H9 (cell line): ENCODE measurements at regions not wholly inside any gene's neighbourhood (a gene's known extent, or its start where the extent isn't known, plus 50 kb on each side); places are given as distances from the start of the nearest gene placed in this dataset.

ENCODE experiments used
- DNase-seq: peaks from one replicate; pipeline ENCODE4 v3.0.0-alpha.2; 2017
- H2AFZ ChIP-seq: one replicate; pipeline ENCODE4 v1.6.1; 2013; ENCODE audit warnings: mild to moderate bottlenecking, low read length, control low read depth, moderate library complexity
- H2AK5ac ChIP-seq: 2 replicates; pipeline ENCODE4 v1.6.1; 2013; ENCODE audit warnings: low read length, control low read depth, mixed read lengths; ENCODE audit not compliant: insufficient read length
- H2BK120ac ChIP-seq: one replicate; pipeline ENCODE4 v1.6.1; 2013; ENCODE audit warnings: low read depth, mild to moderate bottlenecking, low read length, control low read depth, inconsistent platforms; ENCODE audit not compliant: poor library complexity, severe bottlenecking
- H2BK12ac ChIP-seq: 2 replicates; pipeline ENCODE4 v1.6.1; 2013; ENCODE audit warnings: low read length, control low read depth, mixed read lengths, low read depth; ENCODE audit not compliant: insufficient read length
- H2BK15ac ChIP-seq: 2 replicates; pipeline ENCODE4 v1.6.1; 2013; ENCODE audit warnings: low read depth, low read length, control low read depth
- H2BK20ac ChIP-seq: one replicate; pipeline ENCODE4 v1.6.1; 2013; ENCODE audit warnings: low read depth, mild to moderate bottlenecking, low read length, control low read depth, inconsistent platforms; ENCODE audit not compliant: poor library complexity, severe bottlenecking
- H2BK5ac ChIP-seq: 2 replicates; pipeline ENCODE4 v1.6.1; 2013; ENCODE audit warnings: low read length, control low read depth, mixed read lengths; ENCODE audit not compliant: insufficient read length
- H3K14ac ChIP-seq: 2 replicates; pipeline ENCODE4 v1.6.1; 2013; ENCODE audit warnings: low read length, control low read depth; ENCODE audit not compliant: insufficient read depth
- H3K18ac ChIP-seq: 2 replicates; pipeline ENCODE4 v1.6.1; 2013; ENCODE audit warnings: low read depth, mild to moderate bottlenecking, mixed read lengths, low read length, control low read depth; ENCODE audit not compliant: insufficient read length
- H3K23ac ChIP-seq: 2 replicates; pipeline ENCODE4 v1.6.1; 2013; ENCODE audit warnings: low read length, control low read depth, mixed read lengths, low read depth; ENCODE audit not compliant: insufficient read length
- H3K23me2 ChIP-seq: 2 replicates; pipeline ENCODE4 v1.6.1; 2013; ENCODE audit warnings: low read depth, mild to moderate bottlenecking, mixed read lengths, low read length, control low read depth; ENCODE audit not compliant: insufficient read length, poor library complexity, severe bottlenecking
- H3K27ac ChIP-seq: 2 replicates; pipeline ENCODE4 v1.5.1; 2013; ENCODE audit warnings: low read length, control low read depth, mixed read lengths, low read depth; ENCODE audit not compliant: insufficient read length
- H3K27me3 ChIP-seq: 2 replicates; pipeline ENCODE4 v1.6.1; 2013; ENCODE audit warnings: low read length, control low read depth, inconsistent platforms; ENCODE audit not compliant: insufficient read depth
- H3K4ac ChIP-seq: 2 replicates; pipeline ENCODE4 v1.6.1; 2013; ENCODE audit warnings: low read depth, mild to moderate bottlenecking, control low read depth, inconsistent platforms, low read length, moderate library complexity
- H3K4me1 ChIP-seq: 2 replicates; pipeline ENCODE4 v1.6.1; 2013; ENCODE audit warnings: low read length, control low read depth, inconsistent platforms; ENCODE audit not compliant: insufficient read depth
- H3K4me2 ChIP-seq: 2 replicates; pipeline ENCODE4 v1.6.1; 2013; ENCODE audit warnings: low read length, control low read depth, mixed read lengths; ENCODE audit not compliant: insufficient read length, insufficient read depth
- H3K56ac ChIP-seq: 2 replicates; pipeline ENCODE4 v1.6.1; 2013; ENCODE audit warnings: low read depth, mild to moderate bottlenecking, mixed read lengths, low read length, control low read depth; ENCODE audit not compliant: insufficient read length
- H3K79me1 ChIP-seq: 2 replicates; pipeline ENCODE4 v1.6.1; 2013; ENCODE audit warnings: low read depth, mild to moderate bottlenecking, moderate library complexity, low read length, control low read depth, inconsistent platforms; ENCODE audit not compliant: insufficient read depth, poor library complexity, severe bottlenecking
- H3K79me2 ChIP-seq: 2 replicates; pipeline ENCODE4 v1.6.1; 2013; ENCODE audit warnings: low read length, control low read depth, inconsistent platforms; ENCODE audit not compliant: insufficient read depth
- H3K9ac ChIP-seq: 2 replicates; pipeline ENCODE4 v1.6.1; 2013; ENCODE audit warnings: low read length, control low read depth, mixed read lengths; ENCODE audit not compliant: insufficient read length; ENCODE audit errors: extremely low read depth
- H3K9me3 ChIP-seq: one replicate; pipeline ENCODE4 v1.6.1; 2013; ENCODE audit warnings: low read depth, low read length, inconsistent platforms; ENCODE audit not compliant: control insufficient read depth
- H3T11ph ChIP-seq: one replicate; pipeline ENCODE4 v1.6.1; 2013; ENCODE audit warnings: mild to moderate bottlenecking, low read length, control low read depth, inconsistent platforms
- H4K20me1 ChIP-seq: one replicate; pipeline ENCODE4 v1.6.1; 2013; ENCODE audit not compliant: control insufficient read depth, insufficient read length, insufficient read depth
- H4K5ac ChIP-seq: 2 replicates; pipeline ENCODE4 v1.6.1; 2013; ENCODE audit warnings: low read depth, mild to moderate bottlenecking, mixed read lengths, low read length, control low read depth; ENCODE audit not compliant: insufficient read length
- H4K8ac ChIP-seq: replicated peaks from 2 replicates; pipeline ENCODE4 v1.6.1; 2013; ENCODE audit warnings: low read length, control low read depth, mixed read lengths, low read depth; ENCODE audit not compliant: insufficient read length
- H4K91ac ChIP-seq: 2 replicates; pipeline ENCODE4 v1.6.1; 2013; ENCODE audit warnings: low read depth, mild to moderate bottlenecking, moderate library complexity, mixed read lengths, low read length, control low read depth; ENCODE audit not compliant: insufficient read length
- H3K27ac Mint-ChIP-seq, 3 experiments: 2 replicates in 2 of 3; 3 replicates in 1 of 3; pipeline ENCODE4 v1.8.0; 2020 to 2021; ENCODE audit warnings: mixed read lengths in 3 of 3, mild to moderate bottlenecking in 1 of 3, moderate library complexity in 1 of 3
- H3K27me3 Mint-ChIP-seq: 2 replicates; pipeline ENCODE4 v1.8.0; 2021; ENCODE audit warnings: low read depth, mild to moderate bottlenecking, moderate library complexity, mixed read lengths
- H3K36me3 Mint-ChIP-seq, 3 experiments: 2 replicates in 2 of 3; 3 replicates in 1 of 3; pipeline ENCODE4 v1.8.0; 2020 to 2021; ENCODE audit warnings: low read depth in 3 of 3, mixed read lengths in 3 of 3; ENCODE audit not compliant: insufficient read depth in 1 of 3
- H3K4me1 Mint-ChIP-seq, 2 experiments: 2 replicates each; pipeline ENCODE4 v1.8.0; 2020; ENCODE audit warnings: mixed read lengths in 2 of 2
- H3K4me3 Mint-ChIP-seq, 2 experiments: 2 replicates in 1 of 2; 3 replicates in 1 of 2; pipeline ENCODE4 v1.8.0; 2020 to 2021; ENCODE audit warnings: mild to moderate bottlenecking in 2 of 2, mixed read lengths in 2 of 2, moderate library complexity in 1 of 2
- H3K9me3 Mint-ChIP-seq, 2 experiments: 2 replicates in 1 of 2; 3 replicates in 1 of 2; pipeline ENCODE4 v1.8.0; 2020; ENCODE audit warnings: mild to moderate bottlenecking in 2 of 2, mixed read lengths in 2 of 2, moderate library complexity in 1 of 2
- CTCF ChIP-seq: fragments of 200-600 bp; sonication (generic); conservative IDR thresholded peaks from 3 replicates; pipeline ENCODE4 v1.8.0; 2021; ENCODE audit warnings: antibody characterized with exemption, mild to moderate bottlenecking
- WGBS: extraction: QIAGEN DNeasy Blood & Tissue Kit; methylation state at CpG from one replicate; pipeline ENCODE4 v1.1.7; 2013; ENCODE audit warnings: missing lambda C conversion rate, low lambda C conversion rate, mixed read lengths; ENCODE audit not compliant: insufficient read length; ENCODE audit errors: extremely low coverage; 5-methylcytosine and 5-hydroxymethylcytosine counted together

- H3K27ac Mint-ChIP-seq, result no peak overlapping the region
- TF ChIP-seq CTCF, result no peak
- no CpG with 5 or more reads among the region's 5 CpGs for WGBS
- H3K36me3 Mint-ChIP-seq, result no peaks in the 10 kb centered on the region
- H3K23ac ChIP-seq, result no peak overlapping the region
- H3K4ac ChIP-seq, result no peak overlapping the region
- H3K27ac ChIP-seq, result no peak overlapping the region
- H4K20me1 ChIP-seq, result no peaks in the 10 kb centered on the region
- H3K79me1 ChIP-seq, result no peaks in the 10 kb centered on the region
- no peaks in the 10 kb centered on the region; the same call in 1 of the 2 replicates for H3K27me3 ChIP-seq
- H3K4me1 ChIP-seq, result no peaks in the 10 kb centered on the region
- H2AK5ac ChIP-seq, result no peak overlapping the region
- H4K8ac ChIP-seq, result no peak overlapping the region
- no peak overlapping the region for H2BK5ac ChIP-seq
- H3K9me3 Mint-ChIP-seq, result peaks cover 2% of the 10 kb centered on the region in 2 experiments; a peak in 2 of 5 replicates
- no peak overlapping the region for H2AFZ ChIP-seq
- H3K9me3 ChIP-seq, result no peaks in the 10 kb centered on the region
- no peak overlapping the region for H2BK120ac ChIP-seq
- no peak overlapping the region for H2BK12ac ChIP-seq
- H3K79me2 ChIP-seq, result no peaks in the 10 kb centered on the region
- no peak overlapping the region for H3K18ac ChIP-seq
- no peak overlapping the region for H2BK15ac ChIP-seq
- H3K4me3 Mint-ChIP-seq, result no peak overlapping the region
- peaks cover 2% of the 10 kb centered on the region for H3K23me2 ChIP-seq
- peaks cover 97% of the 10 kb centered on the region for H3K27me3 Mint-ChIP-seq
- H2BK20ac ChIP-seq, result no peak overlapping the region
- no peak overlapping the region for H4K5ac ChIP-seq
- H3K9ac ChIP-seq, result no peak overlapping the region
- no peak for DNase-seq
- no peak overlapping the region for H3K4me2 ChIP-seq
- no peak overlapping the region for H3K56ac ChIP-seq
- no peak overlapping the region for H3K14ac ChIP-seq
- H3T11ph ChIP-seq, result no peak overlapping the region
- H4K91ac ChIP-seq, result no peak overlapping the region
- peaks cover 0 to 2% of the 10 kb centered on the region in 2 experiments; a peak in 3 of 4 replicates for H3K4me1 Mint-ChIP-seq
These were observed 66.2 kb downstream of the IGLL5 start for GRCh38 chr22:22953791-22954190.
